Duodenal mucosa (tissue), 2 donors: ENCODE measurements at regions not wholly inside any gene's neighbourhood (a gene's known extent, or its start where the extent isn't known, plus 50 kb on each side); places are given as distances from the start of the nearest gene placed in this dataset.

Experiments
- H3K27ac ChIP-seq: one replicate; pipeline ENCODE4 v1.7.0; 2013; ENCODE audit warnings: low read depth, low read length
- H3K27me3 ChIP-seq, 2 donors: one replicate each; pipeline ENCODE4 v1.7.0; 2013; ENCODE audit warnings: low read length in 2 of 2, control low read depth in 1 of 2; ENCODE audit not compliant: insufficient read depth in 2 of 2, control insufficient read depth in 1 of 2
- H3K36me3 ChIP-seq, 2 donors: one replicate each; pipeline ENCODE4 v1.7.0; 2013; ENCODE audit warnings: low read length in 2 of 2, control low read depth in 1 of 2; ENCODE audit not compliant: insufficient read depth in 2 of 2, control insufficient read depth in 1 of 2
- H3K4me1 ChIP-seq, 2 donors: one replicate each; pipeline ENCODE4 v1.7.0; 2013; ENCODE audit warnings: low read length in 2 of 2, control low read depth in 1 of 2; ENCODE audit not compliant: insufficient read depth in 2 of 2, control insufficient read depth in 1 of 2
- H3K4me3 ChIP-seq, 2 donors: one replicate each; pipeline ENCODE4 v1.7.0; 2013; ENCODE audit warnings: low read length in 2 of 2, low read depth in 1 of 2
- H3K9ac ChIP-seq, 2 donors: one replicate each; pipeline ENCODE4 v1.7.0; 2013; ENCODE audit warnings: low read length in 2 of 2, low read depth in 1 of 2
- H3K9me3 ChIP-seq, 2 donors: one replicate each; pipeline ENCODE4 v1.7.0; 2013; ENCODE audit warnings: low read length in 2 of 2, control low read depth in 1 of 2; ENCODE audit not compliant: control insufficient read depth in 1 of 2

DNA sequence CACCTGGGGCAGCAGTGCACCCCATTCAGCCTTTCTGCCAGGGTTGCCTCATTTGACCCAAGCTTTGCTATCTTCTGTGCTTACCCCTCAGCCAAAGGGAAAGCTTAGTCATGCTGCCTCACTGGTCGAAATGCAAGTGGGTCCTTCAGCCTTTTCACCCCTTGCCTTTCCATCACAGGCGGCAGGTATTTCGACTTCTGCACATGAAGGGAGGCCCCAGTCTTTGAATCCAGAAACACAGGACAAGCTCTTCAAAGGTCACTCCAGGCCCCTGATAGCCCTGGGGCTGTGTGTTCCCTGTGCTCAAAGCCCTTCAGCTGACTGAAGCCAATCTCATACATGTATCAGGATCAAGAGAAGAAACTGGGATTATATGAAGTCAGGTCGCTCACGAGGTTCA is 129.7 kb downstream of the SNX19 start:
- H3K9ac ChIP-seq, result no peak overlapping the region
- H3K9me3 ChIP-seq, result peaks cover 0 to 3% of the 10 kb centered on the region in 2 donors
- H3K4me1 ChIP-seq, result peaks cover 0 to 4% of the 10 kb centered on the region in 2 donors
- no peak overlapping the region for H3K4me3 ChIP-seq
- peaks cover 0 to 4% of the 10 kb centered on the region in 2 donors for H3K27me3 ChIP-seq
- H3K36me3 ChIP-seq, result no peaks in the 10 kb centered on the region
- H3K27ac ChIP-seq, result no peak overlapping the region

DNA sequence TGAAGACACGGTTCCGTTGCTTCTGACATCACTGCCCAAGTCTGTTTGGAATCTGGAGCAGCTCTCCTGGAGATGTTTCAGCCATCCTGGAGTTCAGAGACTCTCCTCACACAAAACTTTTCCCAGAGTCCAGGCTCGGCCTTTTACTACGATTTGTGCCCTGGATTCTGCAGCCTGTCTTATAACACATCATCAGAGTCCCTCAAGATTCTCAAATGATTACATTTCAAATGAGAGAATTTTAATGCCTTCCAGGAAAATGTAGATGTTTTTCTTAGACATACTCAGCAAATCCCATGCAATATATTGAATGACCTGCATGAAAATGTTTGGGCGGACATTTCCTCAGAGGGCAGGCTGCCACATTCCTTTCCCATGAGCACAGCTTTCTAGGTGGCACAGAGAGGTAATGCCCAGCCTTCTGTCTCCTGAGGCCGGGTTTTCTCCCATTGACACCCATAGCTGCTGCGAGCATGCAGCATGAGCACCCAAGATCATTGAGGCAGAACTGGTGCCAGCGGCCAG is 129.1 kb downstream of the SNX19 start:
- Histone ChIP-seq H3K27me3 (peaks cover 0 to 4% of the 10 kb centered on the region in 2 donors), H3K9me3 (peaks cover 0 to 3% of the 10 kb centered on the region in 2 donors), H3K9ac (no peak overlapping the region), H3K4me1 (peaks cover 0 to 4% of the 10 kb centered on the region in 2 donors), H3K27ac (no peak overlapping the region), H3K36me3 (no peaks in the 10 kb centered on the region), H3K4me3 (no peak overlapping the region)

DNA sequence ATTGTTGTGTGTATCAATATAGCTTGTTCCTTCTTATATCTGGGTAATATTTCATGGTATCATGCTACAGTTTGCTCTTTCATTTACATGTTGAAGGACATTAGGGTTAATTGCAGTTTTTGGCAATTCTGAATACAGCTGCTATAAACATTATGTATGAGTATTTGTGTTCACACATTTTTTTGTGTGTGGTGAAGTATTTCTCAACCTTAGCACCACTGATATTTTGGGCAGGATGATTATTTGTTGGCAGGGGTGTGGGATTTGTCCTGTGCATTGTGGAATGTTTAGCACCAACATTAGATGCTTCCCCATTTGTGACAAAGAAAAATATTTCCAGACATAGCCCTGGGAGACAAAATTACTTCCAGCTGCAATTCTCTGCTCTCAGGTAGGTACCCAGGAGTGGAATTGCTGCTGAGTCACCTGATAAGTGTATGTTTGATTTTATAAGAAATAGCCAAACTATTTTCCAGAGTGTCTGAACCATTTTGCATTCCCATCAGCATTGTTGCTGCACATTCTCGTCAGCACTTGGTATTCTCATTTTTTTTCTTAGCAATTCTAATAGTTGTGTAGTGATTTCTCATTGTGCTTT is 128.2 kb downstream of the SNX19 start:
- H3K9ac ChIP-seq, result no peak overlapping the region
- no peak overlapping the region for H3K27ac ChIP-seq
- peaks cover 4 to 5% of the 10 kb centered on the region in 2 donors for H3K4me1 ChIP-seq
- H3K9me3 ChIP-seq, result peaks cover 0 to 3% of the 10 kb centered on the region in 2 donors
- peaks cover 0 to 4% of the 10 kb centered on the region in 2 donors for H3K27me3 ChIP-seq
- no peak overlapping the region for H3K4me3 ChIP-seq
- no peaks in the 10 kb centered on the region for H3K36me3 ChIP-seq

DNA sequence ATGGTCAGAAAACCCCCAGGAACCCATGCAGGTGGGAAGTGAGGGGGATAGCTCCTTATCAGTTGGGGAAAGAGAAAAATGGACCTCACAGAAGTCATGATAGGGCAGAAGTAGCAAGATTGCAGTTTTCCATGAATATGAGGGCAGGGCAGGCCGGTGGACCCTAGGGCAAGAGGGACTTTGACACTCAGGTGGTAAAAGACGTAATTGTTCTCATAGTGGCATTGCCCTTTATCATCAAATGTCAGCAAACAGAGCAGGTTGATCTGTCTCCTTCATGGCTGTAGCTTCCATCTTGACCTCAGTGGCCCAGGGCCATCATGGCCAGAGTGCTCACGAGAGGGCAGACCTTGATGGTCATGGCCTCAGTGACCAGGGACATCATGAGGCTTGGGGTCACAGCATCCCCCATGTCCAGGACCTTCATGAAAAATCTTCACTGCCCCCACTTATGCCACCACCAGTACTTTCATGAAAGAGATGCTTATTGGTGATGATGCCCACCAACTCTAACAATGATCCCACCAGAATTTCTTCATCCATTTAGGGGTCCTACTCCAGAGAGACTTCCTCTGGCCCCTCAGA is 127.1 kb downstream of the SNX19 start:
- Histone ChIP-seq H3K27ac (no peak overlapping the region), H3K36me3 (no peaks in the 10 kb centered on the region), H3K4me3 (no peak overlapping the region), H3K9me3 (peaks cover 0 to 3% of the 10 kb centered on the region in 2 donors), H3K9ac (no peak overlapping the region), H3K4me1 (peaks cover 4 to 5% of the 10 kb centered on the region in 2 donors), H3K27me3 (peaks cover 0 to 4% of the 10 kb centered on the region in 2 donors)

DNA sequence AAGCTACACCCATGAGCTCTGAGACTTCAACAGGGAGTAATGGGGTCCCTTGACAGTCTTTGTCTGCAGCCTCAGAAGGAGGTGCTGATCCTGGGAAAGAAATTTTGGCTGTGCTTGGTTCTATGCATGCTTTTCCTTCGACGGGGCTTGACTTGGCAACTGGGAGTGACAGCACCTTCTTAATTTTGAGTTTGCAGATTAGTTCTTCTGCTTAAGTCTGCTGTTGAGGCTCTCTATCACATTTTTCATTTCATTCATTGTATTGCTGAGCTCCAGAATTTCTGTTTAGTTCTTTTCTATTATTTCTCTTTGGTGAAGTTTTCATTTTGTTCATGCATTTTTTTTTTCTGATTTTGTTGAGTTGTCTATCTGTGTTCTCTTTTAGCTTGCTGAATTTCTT is 125.6 kb downstream of the SNX19 start:
- peaks cover 0 to 4% of the 10 kb centered on the region in 2 donors for H3K27me3 ChIP-seq
- no peak overlapping the region for H3K9ac ChIP-seq
- peaks cover 4 to 5% of the 10 kb centered on the region in 2 donors for H3K4me1 ChIP-seq
- H3K36me3 ChIP-seq, result no peaks in the 10 kb centered on the region
- H3K27ac ChIP-seq, result no peak overlapping the region
- H3K9me3 ChIP-seq, result peaks cover 0 to 3% of the 10 kb centered on the region in 2 donors
- H3K4me3 ChIP-seq, result no peak overlapping the region

DNA sequence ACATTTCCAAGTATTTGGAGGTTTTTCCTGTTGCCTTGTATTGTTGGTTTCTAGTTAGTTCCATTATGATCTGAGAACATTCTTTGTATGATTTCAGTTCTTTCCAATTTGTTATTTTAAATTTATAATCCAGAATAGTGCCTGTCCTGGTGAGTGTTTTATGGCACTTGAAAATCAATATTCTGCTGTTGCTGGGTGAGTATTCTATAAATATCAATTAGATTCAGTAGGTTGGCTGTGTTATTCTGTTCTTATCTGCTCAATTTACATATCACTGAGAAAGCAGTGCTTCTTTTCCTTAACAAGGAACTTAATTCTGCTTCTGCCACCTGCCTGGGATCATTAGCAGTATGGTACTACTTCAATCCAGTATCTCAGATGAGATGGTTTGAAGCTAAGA is 123.5 kb downstream of the SNX19 start:
- Histone ChIP-seq H3K4me1 (peaks cover 4 to 5% of the 10 kb centered on the region in 2 donors), H3K27me3 (peaks cover 0 to 4% of the 10 kb centered on the region in 2 donors), H3K36me3 (no peaks in the 10 kb centered on the region), H3K9ac (no peak overlapping the region), H3K4me3 (no peak overlapping the region), H3K9me3 (peaks cover 0 to 3% of the 10 kb centered on the region in 2 donors), H3K27ac (no peak overlapping the region)

DNA sequence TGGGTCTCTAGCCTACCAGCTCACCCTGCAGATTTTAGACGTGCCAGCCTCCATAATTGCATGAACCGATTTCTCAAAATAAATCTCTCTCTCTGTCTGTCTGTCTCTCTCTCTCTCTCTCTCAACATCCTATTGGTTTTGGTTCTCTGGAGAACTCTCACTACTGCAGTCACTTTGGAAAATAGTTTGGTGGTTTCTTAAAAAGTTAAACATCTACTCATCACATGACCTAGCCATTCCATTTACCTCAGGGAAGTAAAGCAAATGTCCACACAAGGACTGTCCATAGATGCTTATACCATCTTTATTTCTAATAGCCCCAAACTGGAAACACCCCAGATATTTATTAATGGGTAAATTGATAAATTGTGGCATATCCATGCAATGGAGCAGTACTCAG is 119.5 kb downstream of the SNX19 start:
- no peak overlapping the region for H3K27ac ChIP-seq
- H3K27me3 ChIP-seq, result no peaks in the 10 kb centered on the region
- no peaks in the 10 kb centered on the region for H3K9me3 ChIP-seq
- no peak overlapping the region for H3K4me3 ChIP-seq
- H3K36me3 ChIP-seq, result no peaks in the 10 kb centered on the region
- H3K9ac ChIP-seq, result no peak overlapping the region
- H3K4me1 ChIP-seq, result peaks cover 0 to 5% of the 10 kb centered on the region in 2 donors

DNA sequence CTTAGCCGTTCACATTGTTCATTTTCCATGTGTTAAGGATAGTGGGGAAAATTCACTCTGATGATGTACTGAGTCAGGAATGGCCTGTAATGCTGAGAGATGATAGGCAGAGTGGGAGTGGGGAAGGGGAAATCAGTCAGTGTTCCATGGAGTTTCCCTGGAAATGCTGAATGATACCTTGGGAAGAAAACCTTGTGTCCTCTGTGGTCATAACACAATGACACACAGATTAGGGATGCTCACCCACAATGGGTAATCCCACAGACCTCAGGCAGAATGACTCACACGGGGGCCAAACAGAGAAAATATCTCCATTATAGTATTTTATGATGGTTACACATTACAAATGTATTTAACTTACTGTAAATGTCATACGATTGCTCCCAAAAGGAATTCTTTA is 118.0 kb downstream of the SNX19 start:
- H3K27ac ChIP-seq, result no peak overlapping the region
- no peaks in the 10 kb centered on the region for H3K27me3 ChIP-seq
- no peak overlapping the region for H3K9ac ChIP-seq

DNA sequence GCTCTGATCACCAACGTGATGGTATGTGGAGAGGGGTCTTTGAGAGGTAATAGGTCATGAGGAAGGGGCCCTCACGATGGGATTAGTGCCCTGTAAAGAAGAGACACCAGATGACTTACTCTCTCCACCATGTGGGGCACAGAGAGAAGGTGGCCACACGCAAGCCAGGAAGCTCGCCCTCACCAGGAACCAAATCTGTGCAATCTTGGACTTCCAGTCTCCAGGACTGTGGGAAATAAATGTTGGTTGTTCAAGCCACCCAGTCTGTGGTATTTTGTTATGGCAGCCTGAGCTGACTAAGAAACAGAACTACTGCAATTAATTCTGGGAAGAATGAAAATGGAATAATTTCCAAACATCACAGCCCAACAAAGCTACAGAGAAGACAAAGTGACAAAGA is 117.5 kb downstream of the SNX19 start:
- no peaks in the 10 kb centered on the region for H3K4me1 ChIP-seq
- H3K27me3 ChIP-seq, result no peaks in the 10 kb centered on the region
- H3K27ac ChIP-seq, result no peak overlapping the region
- no peak overlapping the region for H3K4me3 ChIP-seq
- no peaks in the 10 kb centered on the region for H3K36me3 ChIP-seq
- H3K9me3 ChIP-seq, result no peaks in the 10 kb centered on the region
- H3K9ac ChIP-seq, result no peak overlapping the region

More for the DNA sequence above, 118.0 kb downstream of the SNX19 start:
- no peaks in the 10 kb centered on the region for H3K9me3 ChIP-seq
- no peaks in the 10 kb centered on the region for H3K4me1 ChIP-seq
- H3K4me3 ChIP-seq, result no peak overlapping the region
- no peaks in the 10 kb centered on the region for H3K36me3 ChIP-seq

DNA sequence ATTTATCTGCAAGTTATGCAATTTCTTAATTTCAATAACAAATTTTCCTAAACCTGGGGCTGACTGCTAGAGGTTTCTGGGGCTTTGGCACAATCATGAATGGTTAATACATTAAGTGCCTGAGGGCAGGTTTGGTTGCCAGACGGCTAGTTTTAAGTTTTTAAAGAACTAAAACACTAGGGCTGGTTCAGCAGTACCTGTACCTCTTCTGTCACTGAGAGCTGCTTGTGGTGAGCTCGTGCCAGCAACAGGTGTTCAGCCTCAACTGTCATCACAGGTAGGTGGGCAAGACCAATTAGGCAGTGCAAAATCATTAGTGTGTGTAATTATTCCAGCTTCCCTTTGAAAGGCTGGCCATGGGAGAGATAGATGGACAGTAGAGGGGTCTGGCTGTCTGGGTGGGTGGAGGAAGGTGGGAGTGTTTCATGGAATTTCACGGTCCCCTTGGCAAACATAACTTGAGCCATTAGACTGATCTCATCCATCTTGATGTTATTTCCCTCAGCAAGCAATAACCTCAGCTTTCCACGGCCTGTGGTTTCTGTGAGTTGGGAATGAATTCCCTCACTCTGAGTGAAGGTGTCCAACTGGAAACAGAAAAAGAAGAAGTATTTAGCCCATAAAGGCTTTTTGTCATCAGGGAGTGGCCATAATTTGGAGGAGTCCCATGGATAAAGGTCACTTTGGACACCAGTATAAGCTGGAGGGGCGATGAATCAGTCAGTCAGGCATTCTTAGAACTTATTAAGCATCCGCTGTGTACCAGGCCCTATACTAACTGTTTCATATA is 114.8 kb downstream of the SNX19 start:
- H3K27me3 ChIP-seq, result no peaks in the 10 kb centered on the region
- no peak overlapping the region for H3K27ac ChIP-seq
- H3K4me1 ChIP-seq, result no peaks in the 10 kb centered on the region
- H3K9me3 ChIP-seq, result no peaks in the 10 kb centered on the region
- no peak overlapping the region for H3K9ac ChIP-seq
- no peaks in the 10 kb centered on the region for H3K36me3 ChIP-seq
- no peak overlapping the region for H3K4me3 ChIP-seq
